GM12801 (cell line): ENCODE measurements at regions not wholly inside any gene's neighbourhood (a gene's known extent, or its start where the extent isn't known, plus 50 kb on each side); places are given as distances from the start of the nearest gene placed in this dataset.
A peak's percentile ranks its signal among the peaks of the same experiment; 100 is the strongest.

Experiments
- CTCF ChIP-seq: IDR thresholded peaks from one replicate; pipeline ENCODE4 v1.5.1; 2011; ENCODE audit warnings: control low read depth; ENCODE audit not compliant: insufficient read length; ENCODE audit errors: extremely low read depth

GRCh38 chr1:55277377-55278130, 62.4 kb upstream of the USP24 start:
- TF ChIP-seq CTCF = peak; percentile 57

GRCh38 chr1:55276671-55277376, 61.7 kb upstream of the USP24 start:
- TF ChIP-seq CTCF = no peak

- no peak for TF ChIP-seq CTCF
Observed at GRCh38 chr1:55275941-55276341, 60.8 kb upstream of the USP24 start.

GRCh38 chr1:55275151-55275748, 60.1 kb upstream of the USP24 start:
- TF ChIP-seq CTCF = no peak

- TF ChIP-seq CTCF = no peak
Observed at GRCh38 chr1:55272994-55273393, 57.8 kb upstream of the USP24 start.
